ENCODE measurements at regions not wholly inside any gene's neighbourhood (a gene's known extent, or its start where the extent isn't known, plus 50 kb on each side); places are given as distances from the start of the nearest gene placed in this dataset.
"Not testable (repeated sequence)": the region's sequence is repeated elsewhere in the genome, so short reads cannot be mapped to it uniquely, and the experiment has no call there.

DNA sequence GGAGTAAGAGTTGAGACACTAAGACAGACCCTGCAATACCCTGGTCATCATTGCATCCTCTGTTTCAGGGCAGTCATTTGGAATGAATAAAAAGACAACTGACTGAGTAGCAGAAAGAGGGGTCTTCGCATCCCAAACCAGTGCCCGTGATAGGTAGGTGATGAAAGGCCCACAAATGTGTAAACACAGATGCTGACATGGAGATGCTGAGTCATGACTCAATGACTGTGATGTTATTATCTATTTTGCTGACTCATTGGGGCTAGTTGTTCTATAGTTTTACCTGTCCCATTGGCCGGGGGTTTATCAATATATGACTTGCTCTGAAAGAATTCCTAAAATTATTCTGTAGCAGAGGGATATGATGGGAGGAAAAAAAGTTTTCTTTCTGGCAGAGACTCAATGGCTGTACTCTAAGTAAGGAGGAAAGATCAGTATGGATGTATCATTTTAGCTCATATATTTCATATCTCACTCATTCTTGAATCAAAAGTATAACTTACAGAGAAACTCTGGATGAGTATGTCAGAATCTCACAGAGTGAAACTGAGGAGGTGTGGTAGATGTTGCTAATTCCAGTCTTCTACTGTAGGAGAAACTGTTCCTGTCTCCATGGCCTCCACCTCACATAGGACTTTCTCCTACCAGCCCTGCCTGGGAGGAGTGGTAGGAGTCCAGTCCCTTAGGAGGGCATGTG, 119.9 kb upstream of the PREP start (continued):
- TF ChIP-seq ESRRG (CRISPR knock-in tag; IDR thresholded peaks at IDR 0.05), result no peak
- no peak for TF ChIP-seq ARNTL (CRISPR knock-in tag; IDR thresholded peaks at IDR 0.05; ENCODE audit: borderline replicate concordance, low read depth)
- TF ChIP-seq, protein P1, sequence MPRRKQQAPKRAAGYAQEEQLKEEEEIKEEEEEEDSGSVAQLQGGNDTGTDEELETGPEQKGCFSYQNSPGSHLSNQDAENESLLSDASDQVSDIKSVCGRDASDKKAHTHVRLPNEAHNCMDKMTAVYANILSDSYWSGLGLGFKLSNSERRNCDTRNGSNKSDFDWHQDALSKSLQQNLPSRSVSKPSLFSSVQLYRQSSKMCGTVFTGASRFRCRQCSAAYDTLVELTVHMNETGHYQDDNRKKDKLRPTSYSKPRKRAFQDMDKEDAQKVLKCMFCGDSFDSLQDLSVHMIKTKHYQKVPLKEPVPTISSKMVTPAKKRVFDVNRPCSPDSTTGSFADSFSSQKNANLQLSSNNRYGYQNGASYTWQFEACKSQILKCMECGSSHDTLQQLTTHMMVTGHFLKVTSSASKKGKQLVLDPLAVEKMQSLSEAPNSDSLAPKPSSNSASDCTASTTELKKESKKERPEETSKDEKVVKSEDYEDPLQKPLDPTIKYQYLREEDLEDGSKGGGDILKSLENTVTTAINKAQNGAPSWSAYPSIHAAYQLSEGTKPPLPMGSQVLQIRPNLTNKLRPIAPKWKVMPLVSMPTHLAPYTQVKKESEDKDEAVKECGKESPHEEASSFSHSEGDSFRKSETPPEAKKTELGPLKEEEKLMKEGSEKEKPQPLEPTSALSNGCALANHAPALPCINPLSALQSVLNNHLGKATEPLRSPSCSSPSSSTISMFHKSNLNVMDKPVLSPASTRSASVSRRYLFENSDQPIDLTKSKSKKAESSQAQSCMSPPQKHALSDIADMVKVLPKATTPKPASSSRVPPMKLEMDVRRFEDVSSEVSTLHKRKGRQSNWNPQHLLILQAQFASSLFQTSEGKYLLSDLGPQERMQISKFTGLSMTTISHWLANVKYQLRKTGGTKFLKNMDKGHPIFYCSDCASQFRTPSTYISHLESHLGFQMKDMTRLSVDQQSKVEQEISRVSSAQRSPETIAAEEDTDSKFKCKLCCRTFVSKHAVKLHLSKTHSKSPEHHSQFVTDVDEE (CRISPR knock-in tag; IDR thresholded peaks at IDR 0.05), result no peak

DNA sequence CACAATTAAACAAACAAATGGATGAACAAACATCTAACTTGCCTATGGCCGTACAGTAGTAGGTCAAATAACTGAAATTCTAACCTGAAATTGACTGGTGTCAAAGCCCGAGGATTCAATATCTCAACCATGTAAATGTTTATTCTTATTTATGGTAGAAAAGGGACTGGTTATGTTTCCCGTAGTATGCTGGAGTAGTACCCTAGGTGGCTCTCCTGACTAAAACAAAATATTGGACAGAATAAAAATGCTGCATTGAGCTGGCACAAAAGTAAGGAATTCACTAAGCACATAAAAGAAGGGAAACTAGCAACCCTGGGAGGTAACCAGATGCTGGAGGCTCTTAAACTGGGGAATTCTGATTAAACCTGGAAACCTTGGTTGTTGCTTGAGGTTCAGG, 117.1 kb upstream of the PREP start:
- no peak for TF ChIP-seq ZFP3 (CRISPR knock-in tag; IDR thresholded peaks at IDR 0.05)
- TF ChIP-seq, protein P2, sequence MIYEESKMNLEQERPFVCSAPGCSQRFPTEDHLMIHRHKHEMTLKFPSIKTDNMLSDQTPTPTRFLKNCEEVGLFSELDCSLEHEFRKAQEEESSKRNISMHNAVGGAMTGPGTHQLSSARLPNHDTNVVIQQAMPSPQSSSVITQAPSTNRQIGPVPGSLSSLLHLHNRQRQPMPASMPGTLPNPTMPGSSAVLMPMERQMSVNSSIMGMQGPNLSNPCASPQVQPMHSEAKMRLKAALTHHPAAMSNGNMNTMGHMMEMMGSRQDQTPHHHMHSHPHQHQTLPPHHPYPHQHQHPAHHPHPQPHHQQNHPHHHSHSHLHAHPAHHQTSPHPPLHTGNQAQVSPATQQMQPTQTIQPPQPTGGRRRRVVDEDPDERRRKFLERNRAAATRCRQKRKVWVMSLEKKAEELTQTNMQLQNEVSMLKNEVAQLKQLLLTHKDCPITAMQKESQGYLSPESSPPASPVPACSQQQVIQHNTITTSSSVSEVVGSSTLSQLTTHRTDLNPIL (CRISPR knock-in tag; IDR thresholded peaks at IDR 0.05; ENCODE audit: low read depth), result no peak
- no peak for TF ChIP-seq PATZ1 (CRISPR knock-in tag; IDR thresholded peaks at IDR 0.05; ENCODE audit: borderline replicate concordance)
- TF ChIP-seq ISL1 (CRISPR knock-in tag; IDR thresholded peaks at IDR 0.05), result no peak
- no peak for TF ChIP-seq OSR1 (CRISPR knock-in tag; IDR thresholded peaks at IDR 0.05)
- TF ChIP-seq ZNF8 (CRISPR knock-in tag; IDR thresholded peaks at IDR 0.05), result no peak
- no peak for TF ChIP-seq ZNF565 (CRISPR knock-in tag; conservative IDR thresholded peaks at IDR 0.05; ENCODE audit: low read depth)
- no peak for TF ChIP-seq TOX (CRISPR knock-in tag; IDR thresholded peaks at IDR 0.05; ENCODE audit: borderline replicate concordance)
- no peak for TF ChIP-seq BACH2 (CRISPR knock-in tag; IDR thresholded peaks at IDR 0.05; ENCODE audit: borderline replicate concordance)
- TF ChIP-seq SNAI2 (CRISPR knock-in tag; IDR thresholded peaks at IDR 0.05), result no peak
- no peak for TF ChIP-seq ESRRG (CRISPR knock-in tag; IDR thresholded peaks at IDR 0.05)
- TF ChIP-seq CSRNP3 (CRISPR knock-in tag; IDR thresholded peaks at IDR 0.05), result no peak
- no peak for TF ChIP-seq ZFP30 (CRISPR knock-in tag; IDR thresholded peaks at IDR 0.05)
- TF ChIP-seq ARNTL (CRISPR knock-in tag; IDR thresholded peaks at IDR 0.05; ENCODE audit: borderline replicate concordance, low read depth), result no peak
- TF ChIP-seq, protein P3, sequence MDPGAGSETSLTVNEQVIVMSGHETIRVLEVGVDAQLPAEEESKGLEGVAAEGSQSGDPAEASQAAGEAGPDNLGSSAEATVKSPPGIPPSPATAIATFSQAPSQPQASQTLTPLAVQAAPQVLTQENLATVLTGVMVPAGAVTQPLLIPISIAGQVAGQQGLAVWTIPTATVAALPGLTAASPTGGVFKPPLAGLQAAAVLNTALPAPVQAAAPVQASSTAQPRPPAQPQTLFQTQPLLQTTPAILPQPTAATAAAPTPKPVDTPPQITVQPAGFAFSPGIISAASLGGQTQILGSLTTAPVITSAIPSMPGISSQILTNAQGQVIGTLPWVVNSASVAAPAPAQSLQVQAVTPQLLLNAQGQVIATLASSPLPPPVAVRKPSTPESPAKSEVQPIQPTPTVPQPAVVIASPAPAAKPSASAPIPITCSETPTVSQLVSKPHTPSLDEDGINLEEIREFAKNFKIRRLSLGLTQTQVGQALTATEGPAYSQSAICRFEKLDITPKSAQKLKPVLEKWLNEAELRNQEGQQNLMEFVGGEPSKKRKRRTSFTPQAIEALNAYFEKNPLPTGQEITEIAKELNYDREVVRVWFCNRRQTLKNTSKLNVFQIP (CRISPR knock-in tag; IDR thresholded peaks at IDR 0.05; ENCODE audit: borderline replicate concordance, low read depth), result no peak
- TF ChIP-seq CSDC2 (CRISPR knock-in tag; IDR thresholded peaks at IDR 0.05), result no peak
- no peak for TF ChIP-seq RARB (CRISPR knock-in tag; IDR thresholded peaks at IDR 0.05)
- ATAC-seq, result peak; percentile 78

- ATAC-seq, result not testable (repeated sequence)
These were observed 116.1 kb upstream of the PREP start for GRCh38 chr6:105518993-105519392.

GRCh38 chr6:105515054-105515453, 112.2 kb upstream of the PREP start:
- TF ChIP-seq CSDC2 (CRISPR knock-in tag; IDR thresholded peaks at IDR 0.05) (no peak), ZNF8 (CRISPR knock-in tag; IDR thresholded peaks at IDR 0.05) (no peak), RARB (CRISPR knock-in tag; IDR thresholded peaks at IDR 0.05) (no peak), SNAI2 (CRISPR knock-in tag; IDR thresholded peaks at IDR 0.05) (no peak), TOX (CRISPR knock-in tag; IDR thresholded peaks at IDR 0.05; ENCODE audit: borderline replicate concordance) (no peak), PATZ1 (CRISPR knock-in tag; IDR thresholded peaks at IDR 0.05; ENCODE audit: borderline replicate concordance) (no peak), PPARA (CRISPR knock-in tag; IDR thresholded peaks at IDR 0.05; ENCODE audit: borderline replicate concordance) (no peak), OSR1 (CRISPR knock-in tag; IDR thresholded peaks at IDR 0.05) (no peak), ZNF70 (CRISPR knock-in tag; IDR thresholded peaks at IDR 0.05) (no peak)
- no peak for ATAC-seq

Measured in SK-N-SH treated with all-trans-retinoic acid at 6 μM for 48 hours (cell line).